ENCODE measurements at regions not wholly inside any gene's neighbourhood (a gene's known extent, or its start where the extent isn't known, plus 50 kb on each side); places are given as distances from the start of the nearest gene placed in this dataset.

DNA sequence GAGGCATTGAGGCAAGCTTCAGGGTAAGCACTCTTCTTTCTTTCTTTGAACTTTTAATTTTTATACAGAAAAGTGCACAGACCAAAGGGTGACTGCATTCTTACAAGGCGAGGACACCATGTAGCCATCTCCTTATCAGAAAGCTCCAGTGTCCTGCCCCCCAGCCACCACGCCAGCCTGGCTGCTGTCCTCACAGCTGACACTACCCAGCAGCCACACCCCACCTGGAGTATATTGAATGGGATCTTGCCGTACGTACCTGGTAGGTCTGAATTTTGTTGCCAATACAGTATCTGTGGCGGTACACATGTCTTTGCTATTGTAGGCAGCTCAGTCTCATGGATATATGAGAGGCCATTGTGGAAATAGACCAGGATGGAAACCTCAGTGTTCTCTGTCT, 284.0 kb upstream of the IRX2 start:
- H3K4me3 ChIP-seq (ENCODE audit: extremely low read depth in 1 of 4, insufficient read depth in 2 of 4, low read depth in 3 of 4, low read length in 4 of 4): no peak overlapping the region
- no peak overlapping the region for H2BK5ac ChIP-seq (ENCODE audit: low read depth, low read length)
- TF ChIP-seq FOSL1 (IDR thresholded peaks at IDR 0.05; ENCODE audit: insufficient read depth, low read depth, low read length): no peak
- no peak overlapping the region for H3K14ac ChIP-seq (ENCODE audit: insufficient read length)
- no peak overlapping the region for H2BK20ac ChIP-seq (ENCODE audit: low read length)
- ChIA-PET CTCF (ENCODE audit: partially characterized antibody) (no interaction called here), POLR2A (ENCODE audit: partially characterized antibody) (no interaction called here)
- H3K56ac ChIP-seq (replicated peaks; ENCODE audit: insufficient read length, low read depth, low read length): no peak overlapping the region
- H3K18ac ChIP-seq (ENCODE audit: extremely low read depth, low read length): no peak overlapping the region
- H2BK15ac ChIP-seq (ENCODE audit: low read length): no peak overlapping the region
- no peaks in the 10 kb centered on the region for H3K79me1 ChIP-seq (ENCODE audit: low read depth, low read length)
- no peaks in the 10 kb centered on the region for H3K9me3 ChIP-seq (ENCODE audit: insufficient read depth in 2 of 2, low read depth in 1 of 2, low read length in 1 of 2)
- H2BK12ac ChIP-seq (ENCODE audit: low read depth, low read length): no peak overlapping the region
- DNase-seq (ENCODE audit: low read depth in 1 of 2, low spot score in 2 of 2): no peak
- no peak overlapping the region for H3K4me2 ChIP-seq (ENCODE audit: insufficient read depth in 1 of 2, low read depth in 2 of 2, low read length in 2 of 2)
- peak overlapping the region; percentile 45; the same call in 1 of the 2 replicates for H4K8ac ChIP-seq (ENCODE audit: extremely low read depth, insufficient read depth, low read length)
- WGBS, 2 experiments (ENCODE audit: extremely low coverage in 1 of 2, insufficient coverage in 1 of 2, insufficient read length in 1 of 2, insufficient replicate concordance in 2 of 2, low coverage in 1 of 2, low lambda C conversion rate in 2 of 2, missing lambda C conversion rate in 1 of 2): 87% methylated on average over 5 of the region's 5 CpGs; no CpG with 5 or more reads in 1 of the 2 experiments
- no peak overlapping the region for H3K27ac ChIP-seq (ENCODE audit: low read depth, low read length)
- no peak overlapping the region for H4K5ac ChIP-seq (ENCODE audit: insufficient read length, low read depth, low read length)
- peaks cover 0 to 3% (median 0%) of the 10 kb centered on the region in 4 experiments; a peak in 1 of 7 replicates for H3K27me3 ChIP-seq (replicated peaks in 1 of 4; ENCODE audit: control insufficient read depth in 3 of 4, extremely low read depth in 1 of 4, insufficient read depth in 3 of 4, low read length in 3 of 4)
- peaks cover 0 to 3% of the 10 kb centered on the region in 2 experiments for H4K20me1 ChIP-seq (replicated peaks in 1 of 2; ENCODE audit: control insufficient read depth in 1 of 2, insufficient read depth in 2 of 2, low read length in 2 of 2)
- H4K91ac ChIP-seq (replicated peaks; ENCODE audit: insufficient read length, low read length): no peak overlapping the region
- no peak overlapping the region for H2AFZ ChIP-seq (ENCODE audit: low read length)
- peaks cover 0 to 6% (median 0%) of the 10 kb centered on the region in 4 experiments; a peak in 1 of 7 replicates for H3K4me1 ChIP-seq (replicated peaks in 1 of 4; ENCODE audit: control insufficient read depth in 3 of 4, insufficient read depth in 4 of 4, low read length in 3 of 4)
- H2BK120ac ChIP-seq (replicated peaks; ENCODE audit: low read depth, low read length): no peak overlapping the region
- no peak overlapping the region for H3K23ac ChIP-seq (ENCODE audit: insufficient read length)
- no peak overlapping the region for H3K9ac ChIP-seq (replicated peaks in 1 of 4; ENCODE audit: extremely low read depth in 1 of 4, low read depth in 3 of 4, low read length in 3 of 4)
- H3K23me2 ChIP-seq (ENCODE audit: low read depth, low read length): peaks cover 2% of the 10 kb centered on the region; the same call in 1 of the 2 replicates
- H3K4ac ChIP-seq (replicated peaks; ENCODE audit: insufficient read length, low read depth, low read length): no peak overlapping the region
- no peaks in the 10 kb centered on the region for H3K79me2 ChIP-seq (ENCODE audit: control insufficient read depth in 1 of 2, insufficient read depth in 2 of 2, low read length in 2 of 2)
- H3K36me3 ChIP-seq (ENCODE audit: control insufficient read depth in 2 of 4, insufficient read depth in 4 of 4, low read length in 3 of 4): no peaks in the 10 kb centered on the region
- no peak for FAIRE-seq
- no peak overlapping the region for H2AK5ac ChIP-seq (ENCODE audit: low read depth, low read length)
